Prostate gland (tissue), 2 donors: ENCODE measurements at regions not wholly inside any gene's neighbourhood (a gene's known extent, or its start where the extent isn't known, plus 50 kb on each side); places are given as distances from the start of the nearest gene placed in this dataset.

Source experiments
- POLR2A ChIP-seq: fragments of 450-650 bp; IDR thresholded peaks from one replicate; pipeline ENCODE4 v1.6.1; 2016; ENCODE audit warnings: antibody characterized with exemption, mild to moderate bottlenecking
- TF ChIP-seq, protein P1 (sequence below), 4 experiments: fragments of 200-600 bp in 2 of 4; fragments of 450-650 bp in 2 of 4; sonication (generic) in 2 of 4; IDR thresholded peaks; 1 replicate in 3 of 4; 2 replicates in 1 of 4; pipeline ENCODE4 v1.5.1; 2016 to 2019; ENCODE audit warnings: antibody characterized with exemption in 4 of 4, mild to moderate bottlenecking in 2 of 4, moderate library complexity in 2 of 4

- TF ChIP-seq, protein P1, sequence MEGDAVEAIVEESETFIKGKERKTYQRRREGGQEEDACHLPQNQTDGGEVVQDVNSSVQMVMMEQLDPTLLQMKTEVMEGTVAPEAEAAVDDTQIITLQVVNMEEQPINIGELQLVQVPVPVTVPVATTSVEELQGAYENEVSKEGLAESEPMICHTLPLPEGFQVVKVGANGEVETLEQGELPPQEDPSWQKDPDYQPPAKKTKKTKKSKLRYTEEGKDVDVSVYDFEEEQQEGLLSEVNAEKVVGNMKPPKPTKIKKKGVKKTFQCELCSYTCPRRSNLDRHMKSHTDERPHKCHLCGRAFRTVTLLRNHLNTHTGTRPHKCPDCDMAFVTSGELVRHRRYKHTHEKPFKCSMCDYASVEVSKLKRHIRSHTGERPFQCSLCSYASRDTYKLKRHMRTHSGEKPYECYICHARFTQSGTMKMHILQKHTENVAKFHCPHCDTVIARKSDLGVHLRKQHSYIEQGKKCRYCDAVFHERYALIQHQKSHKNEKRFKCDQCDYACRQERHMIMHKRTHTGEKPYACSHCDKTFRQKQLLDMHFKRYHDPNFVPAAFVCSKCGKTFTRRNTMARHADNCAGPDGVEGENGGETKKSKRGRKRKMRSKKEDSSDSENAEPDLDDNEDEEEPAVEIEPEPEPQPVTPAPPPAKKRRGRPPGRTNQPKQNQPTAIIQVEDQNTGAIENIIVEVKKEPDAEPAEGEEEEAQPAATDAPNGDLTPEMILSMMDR (IDR thresholded peaks at IDR 0.05) = peak in 3 of 4 experiments; percentile 21 to 51 (median 39)
- no peak for TF ChIP-seq POLR2A
These were observed 73.3 kb downstream of the TASL start for GRCh38 chrX:30504309-30504708.
